ENCODE measurements at regions not wholly inside any gene's neighbourhood (a gene's known extent, or its start where the extent isn't known, plus 50 kb on each side); places are given as distances from the start of the nearest gene placed in this dataset.
"Not testable (repeated sequence)": the region's sequence is repeated elsewhere in the genome, so short reads cannot be mapped to it uniquely, and the experiment has no call there.

DNA sequence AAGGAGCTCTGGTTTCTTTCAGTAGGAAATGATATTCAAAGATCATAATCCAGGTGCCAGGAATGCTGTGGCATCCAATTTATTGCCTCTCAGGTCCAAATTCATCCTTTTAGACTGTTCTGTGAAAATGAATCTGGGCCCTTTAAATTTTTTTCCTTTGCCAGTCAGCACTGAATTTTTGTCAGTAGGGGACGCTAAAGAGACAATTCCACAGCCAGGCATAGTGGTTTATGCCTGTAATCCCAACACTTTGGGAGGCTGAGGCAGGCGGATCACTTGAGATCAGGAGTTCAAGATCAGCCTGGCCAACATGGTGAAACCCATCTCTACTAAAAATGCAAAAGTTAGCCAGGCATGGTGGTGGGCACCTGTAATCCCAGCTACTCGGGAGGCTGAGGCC lies 60.9 kb upstream of the USP9X start:
- TF ChIP-seq, protein P1, sequence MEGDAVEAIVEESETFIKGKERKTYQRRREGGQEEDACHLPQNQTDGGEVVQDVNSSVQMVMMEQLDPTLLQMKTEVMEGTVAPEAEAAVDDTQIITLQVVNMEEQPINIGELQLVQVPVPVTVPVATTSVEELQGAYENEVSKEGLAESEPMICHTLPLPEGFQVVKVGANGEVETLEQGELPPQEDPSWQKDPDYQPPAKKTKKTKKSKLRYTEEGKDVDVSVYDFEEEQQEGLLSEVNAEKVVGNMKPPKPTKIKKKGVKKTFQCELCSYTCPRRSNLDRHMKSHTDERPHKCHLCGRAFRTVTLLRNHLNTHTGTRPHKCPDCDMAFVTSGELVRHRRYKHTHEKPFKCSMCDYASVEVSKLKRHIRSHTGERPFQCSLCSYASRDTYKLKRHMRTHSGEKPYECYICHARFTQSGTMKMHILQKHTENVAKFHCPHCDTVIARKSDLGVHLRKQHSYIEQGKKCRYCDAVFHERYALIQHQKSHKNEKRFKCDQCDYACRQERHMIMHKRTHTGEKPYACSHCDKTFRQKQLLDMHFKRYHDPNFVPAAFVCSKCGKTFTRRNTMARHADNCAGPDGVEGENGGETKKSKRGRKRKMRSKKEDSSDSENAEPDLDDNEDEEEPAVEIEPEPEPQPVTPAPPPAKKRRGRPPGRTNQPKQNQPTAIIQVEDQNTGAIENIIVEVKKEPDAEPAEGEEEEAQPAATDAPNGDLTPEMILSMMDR (IDR thresholded peaks at IDR 0.05) = peak; percentile 22; the same call in 1 of the 2 replicates
- TF ChIP-seq, protein P2, sequence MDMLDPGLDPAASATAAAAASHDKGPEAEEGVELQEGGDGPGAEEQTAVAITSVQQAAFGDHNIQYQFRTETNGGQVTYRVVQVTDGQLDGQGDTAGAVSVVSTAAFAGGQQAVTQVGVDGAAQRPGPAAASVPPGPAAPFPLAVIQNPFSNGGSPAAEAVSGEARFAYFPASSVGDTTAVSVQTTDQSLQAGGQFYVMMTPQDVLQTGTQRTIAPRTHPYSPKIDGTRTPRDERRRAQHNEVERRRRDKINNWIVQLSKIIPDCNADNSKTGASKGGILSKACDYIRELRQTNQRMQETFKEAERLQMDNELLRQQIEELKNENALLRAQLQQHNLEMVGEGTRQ (IDR thresholded peaks at IDR 0.05; ENCODE audit: borderline replicate concordance, low read depth, low read length) = not testable (repeated sequence)
- not testable (repeated sequence) for TF ChIP-seq RAD21 (IDR thresholded peaks at IDR 0.05; ENCODE audit: low read length); SIN3A (IDR thresholded peaks at IDR 0.05; ENCODE audit: borderline replicate concordance, low read depth, low read length); POLR2AphosphoS5 (IDR thresholded peaks at IDR 0.05; ENCODE audit: low read depth, low read length); EP300 (IDR thresholded peaks at IDR 0.05; ENCODE audit: borderline replicate concordance in 1 of 2, low read depth in 1 of 2, low read length in 1 of 2); SMC3 (IDR thresholded peaks at IDR 0.05; ENCODE audit: low read depth, low read length); JUND (IDR thresholded peaks at IDR 0.05); NRF1 (IDR thresholded peaks at IDR 0.05; ENCODE audit: low read depth, low read length)
- TF ChIP-seq, protein P3, sequence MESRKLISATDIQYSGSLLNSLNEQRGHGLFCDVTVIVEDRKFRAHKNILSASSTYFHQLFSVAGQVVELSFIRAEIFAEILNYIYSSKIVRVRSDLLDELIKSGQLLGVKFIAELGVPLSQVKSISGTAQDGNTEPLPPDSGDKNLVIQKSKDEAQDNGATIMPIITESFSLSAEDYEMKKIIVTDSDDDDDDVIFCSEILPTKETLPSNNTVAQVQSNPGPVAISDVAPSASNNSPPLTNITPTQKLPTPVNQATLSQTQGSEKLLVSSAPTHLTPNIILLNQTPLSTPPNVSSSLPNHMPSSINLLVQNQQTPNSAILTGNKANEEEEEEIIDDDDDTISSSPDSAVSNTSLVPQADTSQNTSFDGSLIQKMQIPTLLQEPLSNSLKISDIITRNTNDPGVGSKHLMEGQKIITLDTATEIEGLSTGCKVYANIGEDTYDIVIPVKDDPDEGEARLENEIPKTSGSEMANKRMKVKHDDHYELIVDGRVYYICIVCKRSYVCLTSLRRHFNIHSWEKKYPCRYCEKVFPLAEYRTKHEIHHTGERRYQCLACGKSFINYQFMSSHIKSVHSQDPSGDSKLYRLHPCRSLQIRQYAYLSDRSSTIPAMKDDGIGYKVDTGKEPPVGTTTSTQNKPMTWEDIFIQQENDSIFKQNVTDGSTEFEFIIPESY (IDR thresholded peaks at IDR 0.05; ENCODE audit: borderline replicate concordance, low read depth) = not testable (repeated sequence)
- TF ChIP-seq, protein P4, sequence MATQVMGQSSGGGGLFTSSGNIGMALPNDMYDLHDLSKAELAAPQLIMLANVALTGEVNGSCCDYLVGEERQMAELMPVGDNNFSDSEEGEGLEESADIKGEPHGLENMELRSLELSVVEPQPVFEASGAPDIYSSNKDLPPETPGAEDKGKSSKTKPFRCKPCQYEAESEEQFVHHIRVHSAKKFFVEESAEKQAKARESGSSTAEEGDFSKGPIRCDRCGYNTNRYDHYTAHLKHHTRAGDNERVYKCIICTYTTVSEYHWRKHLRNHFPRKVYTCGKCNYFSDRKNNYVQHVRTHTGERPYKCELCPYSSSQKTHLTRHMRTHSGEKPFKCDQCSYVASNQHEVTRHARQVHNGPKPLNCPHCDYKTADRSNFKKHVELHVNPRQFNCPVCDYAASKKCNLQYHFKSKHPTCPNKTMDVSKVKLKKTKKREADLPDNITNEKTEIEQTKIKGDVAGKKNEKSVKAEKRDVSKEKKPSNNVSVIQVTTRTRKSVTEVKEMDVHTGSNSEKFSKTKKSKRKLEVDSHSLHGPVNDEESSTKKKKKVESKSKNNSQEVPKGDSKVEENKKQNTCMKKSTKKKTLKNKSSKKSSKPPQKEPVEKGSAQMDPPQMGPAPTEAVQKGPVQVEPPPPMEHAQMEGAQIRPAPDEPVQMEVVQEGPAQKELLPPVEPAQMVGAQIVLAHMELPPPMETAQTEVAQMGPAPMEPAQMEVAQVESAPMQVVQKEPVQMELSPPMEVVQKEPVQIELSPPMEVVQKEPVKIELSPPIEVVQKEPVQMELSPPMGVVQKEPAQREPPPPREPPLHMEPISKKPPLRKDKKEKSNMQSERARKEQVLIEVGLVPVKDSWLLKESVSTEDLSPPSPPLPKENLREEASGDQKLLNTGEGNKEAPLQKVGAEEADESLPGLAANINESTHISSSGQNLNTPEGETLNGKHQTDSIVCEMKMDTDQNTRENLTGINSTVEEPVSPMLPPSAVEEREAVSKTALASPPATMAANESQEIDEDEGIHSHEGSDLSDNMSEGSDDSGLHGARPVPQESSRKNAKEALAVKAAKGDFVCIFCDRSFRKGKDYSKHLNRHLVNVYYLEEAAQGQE (IDR thresholded peaks at IDR 0.05; ENCODE audit: low read depth, low read length) = not testable (repeated sequence)
- TF ChIP-seq, protein P5, sequence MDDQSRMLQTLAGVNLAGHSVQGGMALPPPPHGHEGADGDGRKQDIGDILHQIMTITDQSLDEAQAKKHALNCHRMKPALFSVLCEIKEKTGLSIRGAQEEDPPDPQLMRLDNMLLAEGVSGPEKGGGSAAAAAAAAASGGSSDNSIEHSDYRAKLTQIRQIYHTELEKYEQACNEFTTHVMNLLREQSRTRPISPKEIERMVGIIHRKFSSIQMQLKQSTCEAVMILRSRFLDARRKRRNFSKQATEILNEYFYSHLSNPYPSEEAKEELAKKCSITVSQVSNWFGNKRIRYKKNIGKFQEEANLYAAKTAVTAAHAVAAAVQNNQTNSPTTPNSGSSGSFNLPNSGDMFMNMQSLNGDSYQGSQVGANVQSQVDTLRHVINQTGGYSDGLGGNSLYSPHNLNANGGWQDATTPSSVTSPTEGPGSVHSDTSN (IDR thresholded peaks at IDR 0.05) = not testable (repeated sequence)
- TF ChIP-seq, protein P6, sequence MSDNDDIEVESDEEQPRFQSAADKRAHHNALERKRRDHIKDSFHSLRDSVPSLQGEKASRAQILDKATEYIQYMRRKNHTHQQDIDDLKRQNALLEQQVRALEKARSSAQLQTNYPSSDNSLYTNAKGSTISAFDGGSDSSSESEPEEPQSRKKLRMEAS (IDR thresholded peaks at IDR 0.05; ENCODE audit: low read depth) = not testable (repeated sequence)
- TF ChIP-seq, protein P7, sequence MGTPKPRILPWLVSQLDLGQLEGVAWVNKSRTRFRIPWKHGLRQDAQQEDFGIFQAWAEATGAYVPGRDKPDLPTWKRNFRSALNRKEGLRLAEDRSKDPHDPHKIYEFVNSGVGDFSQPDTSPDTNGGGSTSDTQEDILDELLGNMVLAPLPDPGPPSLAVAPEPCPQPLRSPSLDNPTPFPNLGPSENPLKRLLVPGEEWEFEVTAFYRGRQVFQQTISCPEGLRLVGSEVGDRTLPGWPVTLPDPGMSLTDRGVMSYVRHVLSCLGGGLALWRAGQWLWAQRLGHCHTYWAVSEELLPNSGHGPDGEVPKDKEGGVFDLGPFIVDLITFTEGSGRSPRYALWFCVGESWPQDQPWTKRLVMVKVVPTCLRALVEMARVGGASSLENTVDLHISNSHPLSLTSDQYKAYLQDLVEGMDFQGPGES (IDR thresholded peaks at IDR 0.05; ENCODE audit: low read depth, low read length) = not testable (repeated sequence)
